Activated CD8-positive, alpha-beta T cell treated with anti-CD3 and anti-CD28 coated beads for 36 hours (primary cell): ENCODE measurements at regions not wholly inside any gene's neighbourhood (a gene's known extent, or its start where the extent isn't known, plus 50 kb on each side); places are given as distances from the start of the nearest gene placed in this dataset.

Experiments used
- ATAC-seq: fragments of 200-7000 bp; cut with Tn5 transposase; one replicate; pipeline ENCODE4 v1.10.0; 2021; ENCODE audit warnings: mild to moderate bottlenecking, moderate library complexity
- CTCF ChIA-PET: fragments of 350-600 bp; sonication (Branson Sonifier 250); formaldehyde crosslinking; loops from one replicate; lab custom pipeline; 2021; ENCODE audit warnings: antibody characterized with exemption; lab: Charles Lee
- POLR2A ChIA-PET: fragments of 350-600 bp; sonication (Branson Sonifier 250); formaldehyde crosslinking; loops from one replicate; lab custom pipeline; 2021; ENCODE audit warnings: antibody characterized with exemption; lab: Charles Lee
- DNase-seq: peaks from one replicate; pipeline ENCODE4 v3.0.0-alpha.2; 2020
- H3K27ac Mint-ChIP-seq: one replicate; pipeline ENCODE4 v1.8.0; 2021; ENCODE audit warnings: mild to moderate bottlenecking, mixed read lengths
- H3K27me3 Mint-ChIP-seq: one replicate; pipeline ENCODE4 v1.8.0; 2021; ENCODE audit warnings: mixed read lengths
- H3K36me3 Mint-ChIP-seq: one replicate; pipeline ENCODE4 v1.8.0; 2021; ENCODE audit warnings: low read depth, mixed read lengths
- H3K4me1 Mint-ChIP-seq: one replicate; pipeline ENCODE4 v1.8.0; 2021; ENCODE audit warnings: low read depth, mixed read lengths
- H3K4me3 Mint-ChIP-seq: one replicate; pipeline ENCODE4 v1.8.0; 2021; ENCODE audit warnings: mild to moderate bottlenecking, moderate library complexity, mixed read lengths
- H3K9me3 Mint-ChIP-seq: one replicate; pipeline ENCODE4 v1.8.0; 2021; ENCODE audit warnings: mixed read lengths
- intact Hi-C: fragments of 100-400 bp; cut with micrococcal nuclease; formaldehyde crosslinking; loops from one replicate; pipeline ENCODE4 v1.10.0; 2022
- TF ChIP-seq, protein P1 (sequence below): fragments of 200-600 bp; IDR thresholded peaks from one replicate; pipeline ENCODE4 v1.8.0; 2022; ENCODE audit warnings: antibody characterized with exemption, mild to moderate bottlenecking

DNA sequence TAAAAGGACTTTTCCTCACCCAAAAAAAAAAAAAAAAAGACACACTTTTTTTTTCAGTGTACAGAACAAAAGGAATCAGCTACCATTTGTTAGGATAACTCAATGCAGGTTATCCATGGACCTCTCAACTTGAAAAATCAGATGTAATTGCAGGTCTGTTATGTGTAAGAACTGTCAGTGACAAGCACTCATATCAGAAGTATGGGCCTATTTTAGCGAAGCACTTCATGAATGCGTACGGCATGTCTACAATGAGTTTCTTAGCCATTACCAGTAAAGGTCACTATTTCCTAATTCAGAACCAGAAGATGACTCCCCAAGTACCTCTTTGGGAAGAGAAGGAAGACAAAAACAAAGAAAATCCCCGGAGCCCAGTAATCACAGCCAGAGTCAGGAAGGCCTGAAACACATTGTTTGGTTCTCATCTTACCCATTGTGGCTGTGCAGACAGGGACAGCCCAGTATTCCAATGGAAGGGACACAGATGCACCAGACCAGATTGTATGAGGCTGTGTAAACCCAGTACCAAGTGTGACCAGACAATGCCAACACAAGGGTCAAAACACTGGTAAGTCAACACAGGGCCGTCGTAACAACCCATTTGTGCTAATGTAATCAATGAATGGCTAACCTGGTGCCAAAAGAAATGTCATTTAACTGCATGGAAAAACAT, 188.0 kb downstream of the PMP22 start:
- ChIA-PET CTCF (interaction anchor here (0.9 kb wide), 1 partner anchor 9 kb away, joined by 3 read pairs; no protein-coding TSS in a partner anchor), POLR2A (no interaction called here)
- DNase-seq (no peak), ATAC-seq (no peak)
- peaks cover 4% of the 10 kb centered on the region for H3K27me3 Mint-ChIP-seq
- no peaks in the 10 kb centered on the region for H3K9me3 Mint-ChIP-seq
- intact Hi-C loops: no loop called here
- H3K27ac Mint-ChIP-seq: no peak overlapping the region
- H3K36me3 Mint-ChIP-seq: no peaks in the 10 kb centered on the region
- no peaks in the 10 kb centered on the region for H3K4me1 Mint-ChIP-seq
- TF ChIP-seq, protein P1, sequence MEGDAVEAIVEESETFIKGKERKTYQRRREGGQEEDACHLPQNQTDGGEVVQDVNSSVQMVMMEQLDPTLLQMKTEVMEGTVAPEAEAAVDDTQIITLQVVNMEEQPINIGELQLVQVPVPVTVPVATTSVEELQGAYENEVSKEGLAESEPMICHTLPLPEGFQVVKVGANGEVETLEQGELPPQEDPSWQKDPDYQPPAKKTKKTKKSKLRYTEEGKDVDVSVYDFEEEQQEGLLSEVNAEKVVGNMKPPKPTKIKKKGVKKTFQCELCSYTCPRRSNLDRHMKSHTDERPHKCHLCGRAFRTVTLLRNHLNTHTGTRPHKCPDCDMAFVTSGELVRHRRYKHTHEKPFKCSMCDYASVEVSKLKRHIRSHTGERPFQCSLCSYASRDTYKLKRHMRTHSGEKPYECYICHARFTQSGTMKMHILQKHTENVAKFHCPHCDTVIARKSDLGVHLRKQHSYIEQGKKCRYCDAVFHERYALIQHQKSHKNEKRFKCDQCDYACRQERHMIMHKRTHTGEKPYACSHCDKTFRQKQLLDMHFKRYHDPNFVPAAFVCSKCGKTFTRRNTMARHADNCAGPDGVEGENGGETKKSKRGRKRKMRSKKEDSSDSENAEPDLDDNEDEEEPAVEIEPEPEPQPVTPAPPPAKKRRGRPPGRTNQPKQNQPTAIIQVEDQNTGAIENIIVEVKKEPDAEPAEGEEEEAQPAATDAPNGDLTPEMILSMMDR: no peak
- H3K4me3 Mint-ChIP-seq: no peak overlapping the region

DNA sequence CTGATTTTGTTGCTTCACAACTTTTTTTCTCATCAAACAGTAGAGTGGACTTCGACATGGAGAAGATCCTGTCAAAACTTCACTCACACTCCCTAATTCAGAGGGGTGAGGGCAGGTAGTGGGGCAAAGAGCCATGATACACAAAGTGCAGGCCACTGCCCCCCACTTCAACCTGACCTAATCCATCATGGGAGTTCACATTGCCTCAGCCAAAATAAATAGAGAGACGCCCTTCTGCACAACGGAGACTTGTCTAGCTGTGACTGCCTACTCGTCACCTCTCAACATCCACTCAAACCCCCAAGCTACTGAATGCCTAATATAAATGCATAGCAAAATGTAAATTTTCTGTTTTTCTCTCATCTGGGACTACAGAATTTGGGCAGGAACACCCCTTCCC, 213.2 kb downstream of the PMP22 start:
- no peaks in the 10 kb centered on the region for H3K4me1 Mint-ChIP-seq
- intact Hi-C loops: no loop called here
- peaks cover 30% of the 10 kb centered on the region for H3K27me3 Mint-ChIP-seq
- H3K36me3 Mint-ChIP-seq: no peaks in the 10 kb centered on the region
- ATAC-seq (no peak), DNase-seq (no peak)
- ChIA-PET CTCF (no interaction called here), POLR2A (no interaction called here)
- H3K4me3 Mint-ChIP-seq: no peak overlapping the region
- H3K27ac Mint-ChIP-seq: no peak overlapping the region
- TF ChIP-seq, protein P1: no peak
- no peaks in the 10 kb centered on the region for H3K9me3 Mint-ChIP-seq

DNA sequence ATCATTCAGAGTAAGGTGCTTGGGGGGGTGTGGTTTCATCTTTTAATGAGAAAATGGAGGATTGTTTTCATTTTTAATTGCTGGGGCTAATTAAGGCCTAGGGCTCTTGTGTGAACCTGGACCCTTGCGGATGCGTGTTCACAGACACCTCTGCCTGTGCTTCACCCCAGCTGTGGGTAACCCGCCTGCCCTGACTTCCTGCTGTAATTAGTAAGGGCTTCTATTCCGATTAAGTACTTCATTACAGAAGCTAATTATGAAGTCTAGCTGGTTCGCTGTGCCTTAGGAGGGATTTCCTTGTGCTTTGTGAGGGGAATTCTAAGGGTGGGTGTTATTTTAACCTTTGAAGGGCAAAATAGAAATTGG, 215.3 kb downstream of the PMP22 start:
- ATAC-seq: no peak
- no peak for DNase-seq
- Mint-ChIP-seq H3K9me3 (no peaks in the 10 kb centered on the region), H3K4me1 (no peaks in the 10 kb centered on the region), H3K36me3 (no peaks in the 10 kb centered on the region), H3K4me3 (no peak overlapping the region), H3K27ac (no peak overlapping the region), H3K27me3 (peaks cover 31% of the 10 kb centered on the region)
- TF ChIP-seq, protein P1: no peak
- ChIA-PET CTCF (no interaction called here), POLR2A (no interaction called here)
- intact Hi-C loops: no loop called here

DNA sequence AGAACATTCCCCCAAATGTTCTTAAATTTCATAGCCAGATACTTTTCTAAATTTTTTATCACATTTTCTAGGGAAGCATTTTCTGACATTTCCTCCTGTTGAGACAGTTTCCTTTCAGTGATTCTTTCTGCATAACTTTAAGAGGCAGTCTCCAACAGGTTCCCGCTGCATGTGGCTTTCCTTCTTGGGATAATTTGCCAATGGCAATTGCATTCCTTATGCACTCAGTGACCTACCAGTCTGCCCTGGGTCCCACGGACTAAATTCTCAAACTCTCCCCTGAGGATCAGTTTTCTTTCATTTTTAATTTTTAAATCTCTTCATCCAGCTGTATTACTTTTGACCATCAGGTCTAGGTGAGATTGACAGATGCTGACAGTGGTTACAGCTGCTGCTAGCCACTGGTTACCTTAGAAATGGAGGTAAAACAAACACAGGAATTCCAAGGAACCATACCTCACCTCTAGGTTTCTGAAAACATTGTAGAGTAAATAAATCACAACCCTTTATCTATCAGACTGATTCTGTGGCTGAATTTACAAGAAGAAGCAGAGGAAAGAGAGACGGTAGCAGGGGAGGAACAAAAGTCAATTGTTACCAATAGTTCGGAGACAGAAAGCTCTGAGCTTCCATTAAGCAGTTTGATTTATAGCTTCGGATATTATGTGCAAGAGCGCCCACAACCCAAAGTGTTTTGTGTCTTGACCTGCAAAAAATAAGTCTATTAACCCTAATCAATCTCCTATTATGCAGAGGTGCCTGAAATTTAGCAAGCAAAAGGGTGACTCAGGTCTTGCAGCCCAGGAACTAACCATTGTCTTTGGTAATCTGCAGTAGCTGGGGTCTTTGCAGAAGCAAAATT, 216.0 kb downstream of the PMP22 start:
- Mint-ChIP-seq H3K4me1 (no peaks in the 10 kb centered on the region), H3K27me3 (peaks cover 31% of the 10 kb centered on the region), H3K9me3 (no peaks in the 10 kb centered on the region), H3K27ac (no peak overlapping the region), H3K4me3 (no peak overlapping the region), H3K36me3 (no peaks in the 10 kb centered on the region)
- ATAC-seq: no peak
- intact Hi-C loops: no loop called here
- DNase-seq: no peak
- CTCF ChIA-PET: no interaction called here
- TF ChIP-seq, protein P1: no peak
- POLR2A ChIA-PET: no interaction called here

DNA sequence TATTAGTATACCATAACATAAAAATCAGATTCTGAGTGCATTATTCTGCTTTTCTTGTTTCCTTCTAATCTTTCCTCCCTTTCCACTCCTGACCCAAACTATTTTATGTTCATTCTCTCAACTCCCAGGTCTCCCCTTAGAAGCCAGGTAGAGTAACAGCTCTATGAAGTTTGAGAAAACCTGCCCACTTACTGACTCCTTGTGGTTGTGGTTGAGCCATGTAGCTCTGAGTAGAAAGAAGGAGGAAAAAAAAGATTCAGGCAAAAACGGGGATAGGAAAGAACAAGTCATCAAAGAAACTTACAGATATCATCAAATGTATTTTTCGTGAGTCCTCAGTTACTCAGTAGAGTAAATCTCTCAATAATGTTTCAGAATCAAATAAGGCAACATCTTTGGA, 216.7 kb downstream of the PMP22 start:
- H3K9me3 Mint-ChIP-seq: no peaks in the 10 kb centered on the region
- H3K27ac Mint-ChIP-seq: no peak overlapping the region
- peaks cover 29% of the 10 kb centered on the region for H3K27me3 Mint-ChIP-seq
- no peaks in the 10 kb centered on the region for H3K4me1 Mint-ChIP-seq
- no peak for ATAC-seq
- TF ChIP-seq, protein P1: no peak
- intact Hi-C loops: no loop called here
- CTCF ChIA-PET: no interaction called here
- H3K4me3 Mint-ChIP-seq: no peak overlapping the region
- H3K36me3 Mint-ChIP-seq: no peaks in the 10 kb centered on the region
- POLR2A ChIA-PET: no interaction called here
- no peak for DNase-seq
